HG02610 (cell line): ENCODE measurements at regions not wholly inside any gene's neighbourhood (a gene's known extent, or its start where the extent isn't known, plus 50 kb on each side); places are given as distances from the start of the nearest gene placed in this dataset.
"Not testable (repeated sequence)": the region's sequence is repeated elsewhere in the genome, so short reads cannot be mapped to it uniquely, and the experiment has no call there.

Experiments used
- ATAC-seq: cut with Tn5 transposase; IDR thresholded peaks from one replicate; pipeline ENCODE4 v1.9.1; 2021; ENCODE audit warnings: mild to moderate bottlenecking, moderate library complexity; ENCODE audit not compliant: unreplicated experiment

DNA sequence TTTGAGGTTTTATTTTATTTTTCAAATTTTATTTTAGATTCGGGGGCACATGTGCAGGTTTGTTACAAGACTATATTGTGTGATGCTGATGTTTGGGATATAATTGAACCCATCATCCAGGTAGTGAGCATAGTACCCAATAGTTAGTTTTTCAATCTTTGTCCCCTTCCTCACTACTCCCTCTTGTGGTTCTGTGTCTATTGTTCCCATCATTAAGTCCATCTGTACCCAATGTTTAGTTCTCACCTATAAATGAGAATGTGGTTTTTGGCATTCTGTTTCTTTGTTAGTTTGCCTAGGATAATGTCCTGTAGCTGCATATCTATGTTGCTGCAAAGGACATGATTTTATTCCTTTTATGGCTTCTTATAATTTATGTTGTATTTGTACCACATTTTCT, 767.2 kb upstream of the ADGRL3 start:
- no peak for ATAC-seq

GRCh38 chr4:60443068-60443467, 757.1 kb upstream of the ADGRL3 start:
- ATAC-seq, result no peak

GRCh38 chr4:60443796-60444195, 756.3 kb upstream of the ADGRL3 start:
- no peak for ATAC-seq

DNA sequence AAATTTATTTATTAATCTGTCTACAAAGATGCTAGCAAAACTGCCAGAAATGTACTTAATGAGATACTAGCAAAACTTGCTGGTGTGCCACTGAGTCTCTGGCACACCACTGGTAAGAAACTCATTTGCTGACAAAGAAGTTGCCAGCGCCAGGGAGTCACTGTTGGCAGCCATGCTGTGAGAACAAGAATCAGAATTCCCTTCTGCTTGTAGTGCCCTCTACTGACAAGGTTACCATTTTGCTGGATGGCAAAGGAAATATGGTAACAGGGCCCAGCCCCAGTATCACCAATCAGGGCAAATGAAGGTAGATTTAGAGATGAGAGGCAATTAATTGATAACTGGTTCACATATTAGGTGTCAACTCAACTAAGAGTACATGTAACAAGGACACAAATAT, 750.1 kb upstream of the ADGRL3 start:
- no peak for ATAC-seq

DNA sequence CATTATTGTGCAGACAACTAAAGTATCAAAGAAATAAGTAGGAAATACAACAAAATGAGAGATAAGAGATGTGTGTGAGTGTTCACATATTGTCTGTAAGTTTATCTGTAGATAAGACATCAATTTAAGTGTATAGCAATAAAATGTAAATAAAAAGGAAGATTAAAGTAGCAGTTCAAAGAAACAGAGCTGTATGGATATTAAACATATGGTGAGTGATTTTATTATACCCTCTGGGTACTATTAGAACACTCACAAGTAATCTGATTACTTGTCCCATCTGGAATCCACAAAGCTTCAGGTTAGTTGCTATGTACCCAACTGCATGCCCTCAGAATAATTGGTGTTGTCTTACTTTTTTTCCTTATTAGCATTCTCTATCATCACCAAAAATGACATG, 747.9 kb upstream of the ADGRL3 start:
- no peak for ATAC-seq

DNA sequence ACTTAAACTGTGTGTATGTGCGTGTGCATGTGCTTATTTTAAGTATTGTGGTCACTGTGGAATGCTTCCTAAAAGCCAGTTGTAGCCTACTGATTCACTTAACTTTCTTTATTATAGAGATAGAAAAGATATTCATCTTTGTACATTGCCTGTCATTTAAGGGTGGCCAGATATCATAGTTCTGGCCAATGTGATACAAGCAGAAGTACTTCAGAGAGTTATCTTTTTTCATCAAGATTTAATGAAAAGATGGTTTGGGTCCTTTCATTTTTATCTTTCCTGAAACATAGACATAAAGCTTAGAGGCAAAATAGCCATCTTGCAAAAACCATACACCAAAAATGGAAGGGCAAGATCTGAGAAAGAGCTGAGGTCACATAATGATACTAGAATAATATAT, 744.7 kb upstream of the ADGRL3 start:
- no peak for ATAC-seq

DNA sequence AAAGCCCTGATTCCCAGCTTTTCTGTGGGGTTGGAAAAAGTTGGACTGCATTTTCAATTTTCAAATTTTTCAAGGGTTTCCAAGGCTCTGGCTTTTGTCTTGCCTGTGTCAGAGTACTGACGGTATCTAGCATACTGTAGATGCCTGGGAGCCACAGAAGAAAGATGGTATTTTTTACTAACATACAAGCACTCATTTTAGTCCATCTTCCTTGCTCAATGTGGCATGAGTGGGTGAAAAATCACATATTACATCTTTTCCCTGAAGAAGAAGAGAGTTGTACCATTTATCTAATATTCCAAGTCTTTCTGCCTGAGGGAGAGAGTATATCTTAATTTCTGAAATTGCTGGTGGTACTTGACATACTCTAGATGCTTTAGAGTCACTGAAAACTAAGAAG, 738.6 kb upstream of the ADGRL3 start:
- ATAC-seq, result no peak

DNA sequence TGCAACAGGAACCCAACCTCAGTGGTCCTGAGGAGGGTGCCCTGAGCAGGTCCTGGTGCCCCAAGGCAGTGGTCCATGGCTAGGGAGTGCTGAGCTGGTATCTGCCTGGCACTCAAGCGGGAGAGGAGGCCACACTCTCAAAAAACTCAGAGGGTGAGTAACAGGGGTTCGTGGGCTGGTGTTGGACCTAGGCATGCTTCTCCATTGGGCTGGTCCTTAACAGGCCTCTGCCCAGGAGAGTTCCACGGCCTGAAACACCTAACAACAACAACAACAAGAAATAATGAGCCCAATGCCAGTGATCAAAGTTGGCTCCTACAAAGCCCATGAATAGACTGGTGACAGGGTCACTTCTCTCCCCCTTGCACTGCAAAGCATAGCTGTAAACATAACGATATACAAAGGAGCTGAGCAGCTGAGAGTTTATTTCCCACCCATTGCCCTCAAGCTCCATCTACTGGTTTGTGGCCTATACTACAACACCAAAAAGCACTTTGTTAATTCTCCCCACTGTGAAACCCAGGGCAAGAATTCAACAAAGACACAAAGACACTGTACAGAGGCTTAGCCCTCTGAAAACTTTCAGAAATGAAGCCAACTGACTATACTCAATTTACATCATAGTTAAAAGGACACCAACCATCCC, 736.1 kb upstream of the ADGRL3 start:
- peak; percentile 86 for ATAC-seq

DNA sequence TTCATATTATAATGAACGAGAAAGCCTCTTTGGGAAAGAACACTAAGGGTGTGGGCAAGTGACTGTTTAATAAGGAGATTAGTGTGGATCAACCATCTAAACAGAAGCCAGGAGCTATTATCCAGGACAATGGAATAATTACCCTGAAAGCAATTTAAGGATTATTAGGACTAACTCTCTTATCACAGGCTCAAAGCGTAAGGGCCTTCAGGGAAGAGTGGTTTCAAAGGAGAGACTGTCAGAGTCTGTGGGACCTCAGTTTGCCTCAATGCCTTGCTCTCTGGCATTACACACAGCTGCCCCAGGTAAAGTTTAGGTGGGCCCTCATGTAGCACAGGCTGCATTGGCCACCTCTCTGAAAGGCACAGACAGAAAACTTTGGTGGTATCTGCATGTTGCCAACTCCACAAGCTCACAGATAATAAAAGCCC, 717.2 kb upstream of the ADGRL3 start:
- ATAC-seq, result no peak

DNA sequence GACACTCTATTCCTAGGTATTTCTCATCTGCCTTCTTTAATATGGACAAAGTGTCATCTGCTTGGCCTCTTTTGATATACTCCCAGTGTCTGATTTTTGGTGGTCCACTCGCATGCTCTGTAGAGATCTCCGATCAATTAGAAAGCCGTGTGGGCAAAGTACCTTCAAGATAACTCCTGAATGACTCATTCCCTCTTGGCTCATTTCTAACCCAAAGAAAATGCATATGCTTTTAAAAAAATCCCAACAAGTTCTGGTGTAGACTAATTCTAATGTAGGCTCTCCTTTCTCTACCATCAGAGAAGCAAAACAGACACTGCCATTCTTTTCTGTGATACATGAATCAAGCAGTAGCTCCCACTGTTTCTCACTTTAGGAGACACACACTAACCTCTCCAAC, 714.9 kb upstream of the ADGRL3 start:
- no peak for ATAC-seq

DNA sequence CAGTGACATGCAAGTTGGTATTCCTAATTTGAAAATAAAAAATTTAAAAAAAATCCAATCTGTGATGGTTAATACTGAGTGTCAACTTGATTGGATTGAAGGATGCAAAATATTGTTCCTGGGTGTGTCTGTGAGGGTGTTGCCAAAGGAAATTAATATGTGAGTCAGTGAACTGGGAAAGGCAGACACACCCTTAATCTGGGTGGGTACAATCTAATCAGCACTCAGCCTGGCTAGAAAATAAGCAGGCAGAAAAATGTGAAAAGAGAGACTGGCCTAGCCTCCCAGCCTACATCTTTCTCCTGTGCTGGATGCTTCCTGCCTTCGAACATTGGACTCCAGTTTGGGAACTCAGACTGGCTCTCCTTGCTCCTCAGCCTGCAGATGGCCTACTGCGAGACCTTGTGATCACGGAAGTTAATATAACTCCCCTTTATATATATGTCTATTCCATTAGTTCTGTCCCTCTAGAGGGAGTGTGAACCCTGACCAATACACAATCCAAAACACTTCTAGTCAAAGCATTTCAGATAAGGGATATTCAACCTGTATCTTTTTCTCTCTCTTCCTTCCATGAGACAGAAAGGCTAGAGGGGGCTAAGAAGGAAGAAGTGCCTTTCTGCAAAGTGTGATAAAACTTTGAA, 712.9 kb upstream of the ADGRL3 start:
- ATAC-seq, result not testable (repeated sequence)

GRCh38 chr4:60500810-60501209, 699.3 kb upstream of the ADGRL3 start:
- ATAC-seq, result no peak

- ATAC-seq, result no peak
Measured at GRCh38 chr4:60502733-60503132, 697.4 kb upstream of the ADGRL3 start.

DNA sequence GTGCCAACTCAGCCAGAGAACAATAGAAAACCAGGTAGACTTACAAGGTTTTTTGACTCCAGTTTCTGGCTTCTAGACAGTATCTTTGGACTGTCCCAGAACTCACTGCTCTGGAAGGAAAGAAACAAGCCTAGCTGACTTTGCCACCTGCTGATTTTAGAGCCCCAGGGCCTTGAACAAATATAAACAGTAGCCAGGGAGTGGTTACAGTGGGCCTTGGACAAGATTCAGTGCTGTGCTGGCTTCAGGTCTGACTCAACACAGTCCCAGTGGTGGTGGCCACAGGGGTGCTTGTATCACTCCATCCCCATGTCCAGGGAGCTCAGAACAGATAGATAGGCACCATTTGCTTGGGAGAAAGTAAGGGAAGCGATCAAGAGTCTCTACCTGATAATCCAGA, 694.1 kb upstream of the ADGRL3 start:
- no peak for ATAC-seq

- no peak for ATAC-seq
Measured at GRCh38 chr4:60522265-60522664, 677.9 kb upstream of the ADGRL3 start.

DNA sequence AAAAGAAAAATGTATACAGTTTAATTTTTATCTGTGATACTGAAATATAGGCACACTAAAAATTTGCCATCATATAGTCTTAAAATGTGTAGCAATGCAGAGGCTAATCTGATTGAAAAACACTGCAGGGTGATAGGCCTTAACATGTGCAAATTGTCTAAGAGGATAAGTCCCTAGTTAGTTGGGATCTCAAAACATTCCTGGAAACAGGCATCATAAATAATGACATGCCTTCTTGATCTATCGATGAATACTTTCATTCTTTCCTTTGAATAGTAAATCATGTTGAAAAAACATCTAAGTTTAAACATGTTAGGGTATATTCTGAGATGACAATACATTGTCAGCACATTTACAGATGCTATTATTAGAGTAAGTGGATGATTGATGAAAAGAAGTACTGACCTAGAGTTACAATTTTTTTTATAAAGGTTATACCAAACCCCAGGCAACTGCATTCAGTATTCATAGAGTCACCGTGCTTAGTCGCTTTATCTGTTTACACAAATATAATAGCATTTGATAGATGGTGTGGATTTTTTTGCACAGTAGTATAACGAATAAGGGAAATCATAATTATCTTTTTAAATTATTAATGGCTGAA, 668.2 kb upstream of the ADGRL3 start:
- no peak for ATAC-seq

- ATAC-seq, result no peak
Measured at GRCh38 chr4:60544981-60545380, 655.1 kb upstream of the ADGRL3 start.

GRCh38 chr4:60562334-60562733, 637.8 kb upstream of the ADGRL3 start:
- ATAC-seq, result no peak

GRCh38 chr4:60565558-60565957, 634.6 kb upstream of the ADGRL3 start:
- no peak for ATAC-seq

- no peak for ATAC-seq
Measured at GRCh38 chr4:60575336-60575735, 624.8 kb upstream of the ADGRL3 start.

GRCh38 chr4:60579335-60579734, 620.8 kb upstream of the ADGRL3 start:
- no peak for ATAC-seq

GRCh38 chr4:60581919-60582536, 618.1 kb upstream of the ADGRL3 start:
- ATAC-seq, result no peak
